DMS 273 (cell line): ENCODE measurements at regions not wholly inside any gene's neighbourhood (a gene's known extent, or its start where the extent isn't known, plus 50 kb on each side); places are given as distances from the start of the nearest gene placed in this dataset.

Source experiments
- DNase-seq: peaks from one replicate; lab custom pipeline; 2025; ENCODE audit not compliant: unreplicated experiment; lab: John Stamatoyannopoulos, UW

DNA sequence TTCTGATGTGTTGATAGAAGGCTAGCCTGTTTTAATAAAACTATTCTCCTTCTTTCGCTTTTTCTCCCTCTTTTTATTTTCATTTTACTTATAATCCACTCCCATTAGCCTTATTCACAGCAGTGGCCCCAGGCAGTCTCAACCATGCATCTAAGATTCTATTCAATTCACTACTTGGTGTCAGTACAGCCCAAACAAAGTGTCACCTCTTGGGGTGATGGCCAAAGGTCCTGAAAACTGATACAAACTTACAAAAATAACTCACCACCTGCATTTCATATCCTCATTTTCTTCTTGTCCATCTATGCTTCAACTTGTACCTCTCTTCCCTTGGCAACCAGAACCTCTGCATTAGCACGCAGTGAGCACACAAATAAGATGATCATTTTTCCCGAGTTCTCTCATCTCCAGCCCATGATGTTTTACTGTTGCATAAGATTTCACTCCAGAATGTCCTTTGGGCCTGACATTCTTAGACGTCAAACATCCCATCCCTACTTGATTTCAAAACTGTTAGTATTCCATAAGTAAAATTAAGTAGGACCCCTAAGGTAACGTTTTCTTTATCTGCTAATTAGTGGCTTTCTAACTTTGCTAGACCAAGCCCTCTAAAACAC, 559.3 kb upstream of the TNP1 start:
- DNase-seq = no peak

DNA sequence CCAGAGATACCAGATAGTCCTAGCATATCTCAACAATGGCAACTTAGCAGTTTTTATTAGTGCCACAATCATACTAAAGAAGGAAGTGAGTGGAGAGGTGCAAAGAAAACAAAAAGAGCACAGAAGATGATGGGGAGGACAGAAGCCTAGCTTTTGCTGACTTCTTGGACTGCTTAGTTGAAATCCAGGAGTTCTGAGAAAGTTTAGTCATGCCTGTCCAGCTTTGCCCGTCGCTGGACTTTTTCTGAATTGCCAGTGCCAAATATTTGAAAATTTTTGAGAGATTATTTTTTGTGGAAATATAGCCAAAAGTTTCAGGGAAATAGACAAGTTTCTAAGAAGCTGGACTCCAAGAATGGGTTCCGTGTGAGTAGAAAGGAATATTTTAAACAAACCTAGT, 558.7 kb upstream of the TNP1 start:
- no peak for DNase-seq

DNA sequence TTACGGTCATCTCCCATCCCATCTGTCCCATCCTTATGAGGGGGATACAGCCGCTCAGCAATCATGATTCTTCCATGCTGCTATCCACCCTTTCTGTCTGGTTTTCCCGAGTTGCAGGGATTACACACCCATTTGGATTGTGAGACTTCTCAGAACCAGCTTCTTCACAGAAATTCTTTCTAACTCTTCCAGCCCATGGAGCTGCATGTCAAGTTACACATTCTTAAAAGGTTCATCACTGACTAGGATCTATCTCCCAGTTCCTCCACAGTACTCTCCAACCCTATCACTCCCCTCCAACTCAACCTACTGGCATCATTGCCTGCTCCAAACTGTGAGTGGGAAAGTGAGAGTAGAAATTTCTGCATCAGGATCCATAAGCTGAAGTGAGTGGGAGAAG, 558.2 kb upstream of the TNP1 start:
- DNase-seq = no peak

DNA sequence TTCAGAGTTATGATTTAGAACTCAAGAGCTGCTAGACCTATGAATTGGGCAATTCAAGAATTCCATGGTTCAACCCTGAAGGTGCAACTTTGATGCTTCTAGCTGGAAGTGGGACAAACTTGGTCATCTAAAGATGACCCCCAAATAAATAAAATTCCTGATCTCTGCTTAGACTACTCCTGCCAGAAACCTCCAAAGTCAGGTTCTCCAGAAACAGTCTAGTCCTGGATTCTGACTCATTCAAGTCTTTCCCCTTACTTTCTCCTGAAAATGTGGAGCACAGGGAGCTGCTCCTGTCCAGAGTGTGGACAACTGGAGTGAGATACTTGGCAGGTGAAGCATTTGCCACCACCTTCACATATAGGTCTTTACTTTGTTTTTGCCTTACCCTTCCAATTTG, 557.7 kb upstream of the TNP1 start:
- DNase-seq = no peak

DNA sequence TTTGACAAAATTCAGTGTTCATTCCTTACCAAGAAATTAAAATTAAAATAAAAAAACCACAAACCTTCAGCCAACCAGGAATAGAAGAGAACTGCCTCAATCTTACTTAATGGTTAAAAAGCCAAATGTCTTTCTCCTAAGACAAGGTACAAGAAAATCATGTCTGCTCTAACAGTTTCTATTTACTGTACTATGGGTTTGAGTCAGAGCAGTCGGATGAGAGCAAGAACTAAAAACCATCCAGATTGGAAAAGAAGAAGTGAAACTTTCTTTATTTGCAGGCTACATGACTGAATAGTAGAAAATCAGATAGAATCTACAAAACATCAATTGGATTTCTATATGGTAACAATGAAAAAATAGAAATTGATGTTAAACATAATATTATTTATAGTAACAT, 555.5 kb upstream of the TNP1 start:
- DNase-seq = no peak

DNA sequence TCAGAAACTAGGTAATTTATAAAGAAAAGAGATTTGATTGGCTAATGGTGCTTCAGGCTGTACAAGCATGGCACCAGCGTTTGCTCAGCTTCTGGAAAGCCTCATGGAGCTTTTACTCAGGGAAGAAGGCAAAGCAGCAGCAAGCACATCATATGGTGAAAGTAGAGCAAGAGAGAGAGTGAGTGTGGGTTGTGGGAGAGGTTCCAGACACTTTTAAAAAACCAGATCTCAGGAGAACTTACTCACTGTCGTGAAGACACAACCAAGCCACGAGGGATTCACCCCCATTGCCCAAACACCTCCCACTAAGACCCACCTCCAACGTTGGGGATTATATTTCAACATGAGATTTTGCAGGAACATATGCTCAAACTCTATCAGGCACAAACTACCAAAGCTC, 554.6 kb upstream of the TNP1 start:
- DNase-seq = peak; percentile 60

DNA sequence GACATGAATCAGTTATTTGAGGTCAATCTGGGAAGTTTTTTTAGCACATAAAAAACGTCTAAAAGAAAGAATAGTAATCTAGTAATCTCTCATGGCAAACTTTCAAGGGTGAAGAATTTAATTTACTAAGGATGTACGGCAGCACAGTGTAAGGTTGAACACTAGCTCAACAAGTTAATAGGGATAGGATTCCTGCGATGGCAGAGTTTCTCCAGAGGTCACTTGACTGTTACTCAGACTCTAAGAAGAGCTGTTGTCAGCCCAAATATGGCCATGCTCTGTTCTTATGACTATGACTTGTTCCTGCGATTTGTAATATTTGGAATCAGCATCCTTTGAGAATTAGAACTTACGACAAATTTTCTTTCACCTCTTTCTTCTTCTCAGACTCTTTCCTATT, 553.3 kb upstream of the TNP1 start:
- peak; percentile 48 for DNase-seq

DNA sequence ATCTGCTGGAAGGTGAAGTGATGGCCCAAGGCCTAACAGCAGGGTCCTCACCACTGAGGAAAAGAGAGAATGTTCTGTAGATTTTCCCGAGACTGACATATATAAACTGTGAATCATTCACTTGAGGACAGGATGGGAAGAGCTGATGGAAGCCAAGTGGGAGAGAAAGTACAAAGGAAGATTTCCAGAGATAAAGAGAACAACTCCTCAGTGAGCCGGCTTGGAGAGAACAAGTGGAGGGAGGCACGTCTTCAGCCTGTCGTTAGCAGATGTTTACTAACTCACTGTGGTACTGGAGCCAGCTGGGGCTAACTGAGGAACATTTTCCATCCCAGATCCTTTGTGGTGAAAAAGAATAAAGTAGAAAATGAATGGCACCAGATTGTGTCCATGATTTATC, 552.9 kb upstream of the TNP1 start:
- DNase-seq = peak; percentile 77

DNA sequence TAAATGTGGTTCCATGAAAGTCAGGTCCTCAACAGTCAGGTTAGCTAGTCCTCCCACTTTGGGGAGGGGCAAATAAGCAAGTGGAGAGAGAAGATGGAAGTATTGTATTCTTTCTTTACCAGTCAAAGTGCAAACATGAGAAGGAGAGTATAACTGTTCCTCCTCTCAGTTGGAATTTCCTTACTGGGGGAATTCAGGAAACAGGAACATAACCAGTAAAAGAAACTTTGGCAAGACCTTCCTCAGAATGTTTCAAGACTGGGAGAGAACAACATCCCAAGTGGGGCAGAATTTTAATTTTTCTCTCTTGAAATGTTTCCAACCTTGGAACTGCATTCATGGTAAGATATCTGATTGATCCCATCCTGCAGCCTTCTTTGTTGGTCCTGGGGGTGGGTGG, 552.4 kb upstream of the TNP1 start:
- no peak for DNase-seq

DNA sequence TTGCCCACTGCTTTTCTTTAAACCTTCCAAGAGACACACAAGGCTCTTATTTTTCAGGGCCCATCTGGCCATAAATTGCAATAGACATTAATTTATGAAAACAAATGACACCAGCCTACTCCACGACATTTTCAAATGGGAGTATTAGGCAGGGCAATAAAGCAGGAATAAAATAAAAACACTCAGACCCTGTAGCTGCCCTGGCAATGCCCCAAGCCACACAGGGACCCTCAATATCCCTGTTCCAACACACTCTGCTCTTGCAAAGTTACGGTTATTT, 550.8 kb upstream of the TNP1 start:
- peak; percentile 48 for DNase-seq

DNA sequence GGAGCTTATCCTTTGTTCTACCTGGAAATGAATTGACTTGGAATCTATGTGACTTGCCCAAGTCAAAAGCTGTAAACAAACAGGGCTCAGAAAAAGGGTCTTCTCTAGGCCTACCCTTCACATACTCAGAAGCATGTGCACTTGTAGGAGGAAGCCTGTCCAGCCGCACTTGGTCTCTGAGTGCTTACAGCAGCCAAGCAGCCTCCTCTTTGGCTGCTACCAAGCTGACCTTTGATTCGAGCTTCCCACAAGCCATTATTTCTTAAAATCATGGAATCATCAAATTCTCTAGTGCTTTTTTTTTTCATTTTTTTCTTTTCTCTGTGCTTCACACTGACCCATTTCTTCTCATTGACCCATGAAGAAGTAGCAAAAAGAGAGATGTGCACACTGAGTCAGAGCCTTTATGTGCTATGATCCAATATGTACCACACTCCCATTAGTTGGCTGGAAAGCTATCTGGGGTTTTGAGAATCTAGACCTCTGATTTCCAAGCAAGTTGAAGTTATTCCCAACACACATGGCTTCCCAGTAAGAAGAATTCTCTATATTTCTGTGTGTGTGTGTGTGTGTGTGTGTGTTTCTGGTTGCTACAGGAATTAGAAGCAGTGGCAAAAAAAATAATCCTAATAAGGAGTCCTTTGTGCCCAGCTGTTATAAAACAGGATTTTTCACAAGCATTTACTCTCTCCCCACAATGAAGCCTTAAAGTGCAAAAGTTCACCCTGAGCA, 550.3 kb upstream of the TNP1 start:
- DNase-seq = no peak

DNA sequence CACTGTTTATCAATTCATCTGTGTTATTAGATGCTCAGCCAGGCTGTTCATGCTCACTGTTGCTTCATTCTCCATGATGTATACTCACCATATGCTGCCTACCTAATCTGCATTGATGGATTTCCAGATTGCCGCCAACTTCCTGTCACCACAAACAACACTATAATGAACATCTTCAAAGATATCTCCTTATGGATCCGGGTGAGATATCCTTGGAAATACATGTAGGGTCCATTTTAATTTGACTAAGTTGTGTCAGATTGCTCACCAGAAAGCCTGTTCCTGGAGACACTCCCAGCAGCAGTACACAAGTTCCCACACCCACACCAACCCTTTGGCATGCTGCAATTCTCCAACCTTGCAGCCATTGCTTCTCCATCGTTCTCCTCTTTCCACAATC, 547.5 kb upstream of the TNP1 start:
- DNase-seq = peak; percentile 90

DNA sequence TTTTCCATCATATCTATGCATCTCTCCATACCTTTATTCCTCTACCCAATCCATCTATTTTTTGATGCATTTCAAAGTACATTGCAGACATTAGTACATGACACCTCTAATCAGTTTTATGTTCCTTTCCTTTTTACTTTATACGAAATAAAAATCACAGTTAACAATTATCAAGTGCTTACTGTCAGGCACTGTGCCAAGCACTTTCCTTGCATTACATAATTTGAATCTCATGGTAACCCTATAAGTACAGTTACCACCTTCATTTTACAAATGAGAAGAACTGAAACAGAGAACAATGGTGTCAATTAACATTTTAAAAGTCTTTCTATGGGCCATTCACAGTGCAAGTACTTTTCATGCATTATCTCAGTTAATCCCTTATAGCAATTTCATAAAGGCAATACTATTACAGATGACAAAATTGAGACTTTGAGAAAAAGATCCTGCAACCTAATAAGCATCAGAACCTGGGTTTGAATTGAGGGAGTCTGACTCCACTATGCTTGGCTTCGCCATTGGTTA, 544.4 kb upstream of the TNP1 start:
- no peak for DNase-seq

DNA sequence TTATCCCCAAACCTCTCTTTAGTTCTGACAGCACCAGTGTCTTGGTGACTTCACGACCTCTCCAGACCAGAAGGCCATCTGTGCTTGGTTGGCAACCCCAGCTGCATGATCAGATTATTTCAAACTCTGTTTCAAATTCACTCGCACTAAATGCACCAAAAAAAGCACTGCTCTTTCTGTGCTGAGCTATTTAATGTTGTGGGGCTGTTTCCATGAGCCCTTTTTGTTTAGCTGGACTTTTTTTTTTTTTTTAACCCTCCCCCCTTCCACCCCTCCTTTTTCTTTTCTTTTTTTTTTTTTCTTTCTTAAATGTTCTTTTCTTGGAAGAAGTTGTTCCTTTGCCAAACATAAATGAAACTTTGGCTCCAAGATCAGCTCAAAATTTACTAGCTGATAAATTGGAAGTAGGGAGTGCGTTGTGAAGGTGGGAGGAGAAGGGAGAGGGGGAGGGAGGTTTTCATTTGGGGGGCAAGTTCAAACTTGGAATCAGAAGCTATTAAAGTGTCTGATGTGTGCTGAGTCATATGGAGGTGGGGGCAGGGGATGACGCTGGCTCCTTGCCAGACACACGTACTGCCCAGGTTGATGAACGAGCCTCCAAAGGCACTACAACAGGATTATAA, 543.0 kb upstream of the TNP1 start:
- peak; percentile 78 for DNase-seq

DNA sequence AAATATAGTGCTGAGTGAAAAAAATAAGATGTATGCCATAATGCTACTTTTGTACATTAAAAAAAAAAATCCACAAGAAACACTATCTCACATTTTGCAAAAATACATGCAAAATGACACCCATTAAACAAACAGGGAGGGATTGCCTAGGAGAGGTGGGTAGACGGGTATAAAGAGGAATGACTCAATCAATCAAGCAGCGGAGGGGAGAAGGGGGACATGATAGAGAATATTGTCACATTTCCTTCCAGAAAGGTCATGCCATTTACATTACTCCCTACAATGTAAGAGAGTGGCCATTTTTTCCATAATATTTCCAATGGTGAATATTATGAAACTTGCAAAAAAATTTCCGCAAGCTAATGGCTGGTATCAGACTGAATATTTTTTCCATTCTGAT, 542.3 kb upstream of the TNP1 start:
- DNase-seq = no peak

DNA sequence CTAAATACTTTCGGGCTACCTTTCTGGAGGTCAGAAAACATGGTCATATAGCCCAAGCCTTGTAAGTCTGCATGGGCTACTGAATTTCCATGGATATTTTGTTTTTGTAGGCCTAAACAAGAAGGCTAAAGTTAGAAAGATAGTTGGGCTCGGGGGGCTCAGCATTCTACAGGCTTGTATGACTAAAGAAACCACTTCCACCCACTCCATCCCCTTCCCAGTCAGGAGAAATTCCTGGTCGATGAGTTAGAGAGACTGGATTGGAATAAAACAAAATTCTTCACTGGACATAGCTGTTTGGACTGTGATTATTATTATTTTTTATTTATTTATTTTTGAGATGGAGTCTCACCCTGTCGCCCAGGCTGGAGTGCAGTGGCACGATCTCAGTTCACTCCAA, 539.4 kb upstream of the TNP1 start:
- DNase-seq = no peak

DNA sequence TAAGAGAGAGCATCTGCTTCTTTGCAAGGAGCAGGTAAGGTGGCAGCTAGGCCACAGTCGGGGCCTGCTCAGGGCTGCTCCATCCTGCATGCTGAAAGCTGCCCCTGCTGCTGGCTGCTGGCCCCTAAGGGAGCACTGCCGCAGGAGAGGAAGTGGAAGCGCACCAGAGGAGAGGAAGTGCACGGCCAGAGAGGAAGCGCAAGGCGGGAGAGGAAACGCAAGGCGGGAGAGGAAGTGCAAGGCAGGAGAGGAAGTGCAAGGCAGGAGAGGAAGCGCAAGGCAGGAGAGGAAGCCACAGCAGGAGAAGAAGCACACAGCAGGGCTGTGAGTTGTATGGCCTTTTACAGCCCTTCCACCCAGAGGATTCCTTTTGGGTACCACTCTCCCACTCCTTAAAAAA, 539.0 kb upstream of the TNP1 start:
- no peak for DNase-seq

DNA sequence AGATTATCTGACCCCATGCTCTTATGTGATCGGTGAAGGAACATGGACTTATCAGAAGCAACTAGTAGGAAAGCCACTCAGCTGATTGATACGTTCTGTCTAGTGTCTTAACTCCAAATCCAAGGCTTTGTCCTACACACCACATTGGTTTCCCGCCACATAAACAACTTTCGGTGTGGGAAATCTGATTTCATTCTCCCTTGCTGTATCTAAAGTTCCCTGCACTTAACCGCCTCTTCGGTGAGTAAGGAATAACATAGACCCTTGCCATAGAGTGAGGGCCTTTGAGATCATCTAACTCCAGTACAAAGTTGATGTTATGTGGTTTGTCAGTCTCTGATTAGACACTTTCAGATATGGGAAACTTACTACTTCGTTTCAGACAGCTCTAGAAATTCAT, 538.2 kb upstream of the TNP1 start:
- no peak for DNase-seq

DNA sequence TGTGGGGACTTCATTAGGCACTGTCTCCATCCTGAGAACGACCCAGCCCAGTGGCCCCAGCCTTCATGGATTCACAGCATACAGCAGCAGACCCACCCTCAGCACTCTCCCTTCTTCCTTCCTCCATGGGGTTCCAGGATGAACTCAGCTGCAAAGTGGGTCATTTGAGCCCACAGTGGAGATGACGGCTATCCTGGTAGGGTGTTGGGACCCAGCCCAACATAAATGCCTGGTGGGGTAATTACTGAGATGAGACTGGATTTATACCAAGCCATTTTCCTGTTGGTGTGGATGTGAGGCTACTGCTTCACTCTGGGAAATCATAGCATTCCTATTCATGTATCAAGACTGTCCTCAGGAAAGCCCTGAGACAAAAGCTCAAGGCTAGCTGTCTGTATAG, 536.7 kb upstream of the TNP1 start:
- DNase-seq = no peak

DNA sequence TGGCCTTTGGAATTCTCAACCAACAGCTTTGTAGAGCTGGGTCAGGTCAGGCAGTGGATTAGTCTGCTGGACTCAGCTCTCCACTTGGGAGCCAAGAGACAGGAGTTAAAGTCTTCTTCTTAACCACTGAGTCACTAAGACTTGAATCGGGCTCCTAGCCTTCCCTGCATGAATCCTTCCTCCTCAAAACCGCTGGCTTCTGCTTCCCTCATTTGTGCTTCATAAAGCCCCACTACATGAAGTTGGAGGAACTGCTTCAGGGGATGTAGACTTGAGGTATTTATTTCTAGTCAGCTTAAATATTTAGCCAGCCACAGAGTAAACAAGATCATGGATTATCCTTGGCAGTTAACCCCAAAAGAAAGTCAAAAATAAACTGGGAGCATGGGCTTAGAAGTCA, 536.3 kb upstream of the TNP1 start:
- DNase-seq = no peak

DNA sequence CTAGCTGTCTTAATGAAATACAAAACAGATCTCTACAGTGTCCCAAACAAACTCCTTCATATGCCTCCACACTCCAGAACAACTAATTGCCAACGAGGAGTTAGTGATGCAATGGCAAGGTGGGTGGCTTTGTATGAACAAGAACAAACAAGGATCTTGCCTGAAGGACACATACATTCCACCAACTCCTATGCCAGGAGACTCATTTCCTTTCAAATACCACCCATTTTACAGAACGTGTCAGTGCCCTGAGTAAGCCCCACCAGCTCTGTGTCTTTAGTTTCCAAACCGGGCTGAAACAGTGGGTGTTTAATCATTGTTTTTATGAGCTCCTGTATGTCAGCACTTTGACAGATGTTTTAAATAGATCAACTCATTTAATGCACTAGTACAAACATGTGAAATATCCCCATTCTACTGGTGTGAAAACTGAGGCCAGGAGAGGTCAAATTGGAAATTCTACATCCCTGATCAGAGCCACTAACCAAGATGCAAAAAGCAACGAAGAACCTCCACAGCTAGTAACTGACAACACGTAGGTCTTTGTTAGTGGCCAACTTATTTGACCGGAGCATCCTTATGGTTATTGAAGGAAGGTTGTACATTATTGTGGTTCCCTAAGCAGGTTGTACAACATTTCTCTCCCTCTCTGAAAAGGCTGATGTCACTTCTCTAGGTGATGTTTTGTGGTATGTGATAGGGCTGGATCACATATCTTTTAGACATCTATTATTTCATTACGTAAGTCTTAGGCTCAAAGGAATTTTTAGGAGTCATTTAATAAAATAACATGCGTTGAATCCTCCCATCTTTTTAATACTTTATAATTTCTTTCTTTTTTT, 534.9 kb upstream of the TNP1 start:
- DNase-seq = no peak

DNA sequence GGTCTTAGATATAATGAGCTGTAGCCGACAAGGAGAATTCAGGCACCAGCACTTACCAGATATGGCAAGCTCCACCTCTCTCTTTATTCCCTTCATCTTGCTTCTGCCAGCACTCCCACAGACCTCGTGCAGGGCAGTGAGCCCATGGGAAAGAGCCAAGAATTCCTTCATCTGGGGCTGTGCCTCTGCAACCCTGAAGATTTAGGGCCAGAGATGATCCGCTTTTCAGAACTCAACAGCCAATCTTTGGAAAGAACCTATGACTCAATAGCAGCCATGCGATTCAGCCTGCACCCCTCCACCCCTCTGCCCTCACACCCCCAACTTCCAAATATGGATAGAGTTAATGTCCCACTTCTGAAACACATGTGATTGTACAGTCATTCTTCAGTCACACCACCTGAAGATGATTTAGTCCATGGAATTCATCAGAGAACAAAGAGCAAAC, 533.7 kb upstream of the TNP1 start:
- peak; percentile 50 for DNase-seq
